NCI-H82 treated with DMSO at 0.1 percent for 48 hours (cell line): ENCODE measurements at regions not wholly inside any gene's neighbourhood (a gene's known extent, or its start where the extent isn't known, plus 50 kb on each side); places are given as distances from the start of the nearest gene placed in this dataset.

Experiments
- DNase-seq: peaks from one replicate; lab custom pipeline; 2025; ENCODE audit not compliant: unreplicated experiment; lab: John Stamatoyannopoulos, UW

DNA sequence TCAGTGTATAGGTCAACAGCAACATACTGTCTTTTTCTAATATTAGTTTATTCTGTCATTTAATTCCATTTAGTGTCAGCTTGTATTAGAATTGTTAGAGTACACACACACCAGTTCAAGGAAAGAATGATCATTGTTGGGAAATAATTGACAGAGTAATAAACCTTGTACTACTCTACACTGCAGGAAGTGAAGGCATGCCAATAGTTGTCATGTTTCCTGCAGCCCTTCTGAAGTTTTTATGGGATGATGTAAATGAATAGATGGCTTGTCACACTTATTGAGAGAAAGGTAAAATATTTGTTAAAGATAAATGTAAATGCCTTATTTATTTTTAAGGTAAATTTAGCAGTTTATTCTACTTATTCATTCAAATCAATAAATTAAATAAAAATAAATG lies 306.9 kb upstream of the KLHL1 start:
- no peak for DNase-seq

DNA sequence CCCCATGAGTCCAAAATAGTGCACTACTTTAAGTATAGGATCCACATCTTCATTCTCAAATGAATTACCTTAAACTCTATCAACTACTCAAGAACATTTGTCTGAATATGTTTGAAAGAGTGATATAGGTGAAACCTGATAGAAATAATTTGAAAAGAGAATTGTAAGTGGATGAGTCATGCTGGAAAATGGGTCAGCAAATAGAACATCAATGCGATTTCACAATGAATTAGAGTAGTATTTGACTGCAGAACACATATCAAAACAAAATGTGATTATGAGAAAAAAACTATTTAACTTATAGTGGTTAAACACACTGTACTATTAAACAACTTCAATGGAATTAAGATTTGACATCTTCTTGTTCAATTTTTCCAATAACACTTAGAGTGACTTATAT lies 300.6 kb upstream of the KLHL1 start:
- DNase-seq: no peak

DNA sequence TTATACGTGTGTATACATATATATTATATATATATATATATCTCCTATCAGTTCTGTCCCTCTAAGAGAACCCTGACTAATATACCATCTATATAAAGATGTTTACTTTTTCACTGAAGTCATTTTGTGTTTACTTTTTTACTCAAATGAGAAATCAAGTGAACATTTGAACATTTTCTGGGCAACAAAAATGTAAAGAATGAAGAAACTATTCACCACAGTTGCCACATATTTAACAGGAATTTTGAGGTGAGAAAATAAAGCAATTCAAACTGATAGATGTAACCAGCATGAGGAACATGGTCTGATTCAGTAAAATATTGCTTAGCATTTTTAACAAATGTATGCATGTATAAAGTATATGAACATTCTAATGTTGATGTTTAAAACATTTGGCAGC lies 299.2 kb upstream of the KLHL1 start:
- no peak for DNase-seq

DNA sequence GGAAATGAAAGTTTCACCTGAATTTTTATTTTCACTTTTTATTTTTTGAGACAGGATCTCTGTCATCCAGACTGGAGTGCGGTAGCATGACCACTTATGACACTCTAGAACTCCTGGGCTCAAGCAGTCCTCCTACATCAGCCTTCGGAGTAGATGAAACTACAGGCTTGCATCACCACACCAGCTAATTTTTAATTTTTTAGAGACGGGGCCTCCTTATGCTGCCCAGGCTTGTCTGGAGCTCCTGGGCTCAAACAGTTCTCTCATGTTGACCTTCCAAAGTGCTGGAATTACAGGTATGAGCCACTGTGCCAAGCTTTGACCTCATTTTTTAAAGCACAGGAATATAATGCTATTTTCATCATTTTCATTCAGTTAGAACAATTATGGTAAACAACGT lies 297.0 kb upstream of the KLHL1 start:
- DNase-seq: no peak

DNA sequence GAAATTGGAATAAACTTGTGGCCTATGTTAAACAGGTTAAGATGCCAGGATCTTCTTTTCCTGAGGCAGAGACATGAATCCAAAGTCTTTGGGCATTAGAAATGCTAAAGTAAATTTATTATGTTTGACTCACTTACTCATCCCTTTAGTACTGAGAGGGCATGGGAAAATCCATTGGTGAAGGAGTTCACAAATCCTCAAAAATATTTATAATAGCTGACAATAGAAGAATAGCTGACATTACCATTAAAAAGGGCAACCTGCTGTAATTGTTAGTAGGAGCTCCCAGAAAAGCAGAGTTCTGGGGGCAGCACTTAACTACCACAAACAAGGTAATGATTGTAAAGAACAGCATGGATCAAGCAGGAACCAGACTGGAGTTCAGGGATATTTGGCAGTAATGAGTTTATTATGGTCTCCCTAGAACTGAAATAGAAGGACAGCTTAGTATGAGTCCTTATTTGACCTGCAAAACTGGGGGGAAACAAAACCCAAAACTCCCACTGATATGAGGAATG lies 285.8 kb upstream of the KLHL1 start:
- no peak for DNase-seq

DNA sequence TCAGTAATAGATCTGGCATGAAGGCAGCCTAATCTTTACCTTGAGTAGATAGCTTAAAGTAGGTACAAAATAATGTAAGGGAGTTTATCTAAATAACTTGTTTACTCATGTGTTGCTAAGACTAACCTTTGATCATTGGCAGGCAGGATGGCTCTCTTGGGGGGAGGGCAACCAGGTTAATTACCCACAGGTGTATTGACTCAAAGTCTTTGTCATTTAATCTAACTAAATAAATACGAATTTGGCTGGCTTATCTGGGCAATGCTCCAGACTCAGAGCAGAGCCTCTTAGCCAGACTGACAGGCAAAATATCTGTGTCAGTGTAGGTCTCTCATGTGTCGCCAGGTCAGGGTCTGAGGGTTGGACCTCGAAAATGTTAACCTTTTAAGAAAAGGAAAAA lies 283.4 kb upstream of the KLHL1 start:
- peak; percentile 50 for DNase-seq

DNA sequence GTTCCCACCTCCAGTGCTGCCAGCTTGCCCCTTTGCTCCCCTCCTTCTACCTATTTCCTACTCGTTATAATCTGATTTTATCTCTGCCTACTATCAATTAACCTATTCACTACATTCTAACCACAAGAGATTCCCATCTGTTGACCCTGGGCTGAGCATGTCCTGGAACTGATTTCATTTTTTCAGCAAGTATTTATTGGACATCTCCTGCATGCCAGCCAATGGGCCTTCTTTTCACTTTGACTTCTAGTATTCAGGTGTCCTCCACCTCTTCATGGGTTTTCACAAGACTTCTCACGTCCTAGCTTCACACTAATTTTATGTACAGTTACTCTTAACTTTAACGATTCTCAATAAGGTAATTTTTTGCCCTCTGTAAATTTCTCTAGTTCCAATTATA lies 282.7 kb upstream of the KLHL1 start:
- peak; percentile 36 for DNase-seq

DNA sequence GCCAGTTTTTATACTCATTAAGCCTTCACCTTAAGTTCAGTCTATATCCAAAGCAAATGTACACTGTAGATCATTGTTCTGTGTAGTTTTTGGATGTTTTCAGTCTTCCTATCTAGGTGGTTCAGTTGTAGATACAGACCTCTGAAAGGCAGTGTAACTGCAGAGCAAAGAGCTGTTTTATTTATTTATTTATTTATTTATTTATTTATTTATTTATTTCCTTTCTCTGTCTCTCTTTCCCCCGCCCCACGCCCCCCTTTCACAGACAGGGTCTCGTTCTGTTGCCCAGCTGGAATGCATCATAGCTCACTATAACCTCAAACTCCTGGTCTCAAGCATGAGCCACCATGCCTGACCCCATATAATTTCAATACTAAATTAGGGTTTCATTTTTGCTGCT lies 281.8 kb upstream of the KLHL1 start:
- DNase-seq: no peak

DNA sequence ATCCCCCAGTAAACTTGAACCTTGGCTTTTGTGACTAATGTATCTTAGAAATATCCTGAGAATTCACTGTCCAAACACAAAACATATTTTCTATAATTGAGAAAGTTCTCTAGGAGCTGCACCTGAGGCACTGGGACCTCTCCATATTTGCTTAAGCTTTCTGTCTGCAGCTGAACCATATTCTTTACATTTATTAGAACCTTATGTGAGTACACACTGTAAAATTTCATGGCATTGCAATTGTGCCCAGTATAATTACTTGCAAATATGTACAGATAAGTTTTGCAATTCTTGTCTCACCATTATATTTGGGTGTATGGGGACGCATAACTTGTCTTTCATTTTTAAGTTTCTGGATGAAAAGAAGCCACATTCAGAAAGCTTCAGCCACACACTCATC lies 280.7 kb upstream of the KLHL1 start:
- no peak for DNase-seq

DNA sequence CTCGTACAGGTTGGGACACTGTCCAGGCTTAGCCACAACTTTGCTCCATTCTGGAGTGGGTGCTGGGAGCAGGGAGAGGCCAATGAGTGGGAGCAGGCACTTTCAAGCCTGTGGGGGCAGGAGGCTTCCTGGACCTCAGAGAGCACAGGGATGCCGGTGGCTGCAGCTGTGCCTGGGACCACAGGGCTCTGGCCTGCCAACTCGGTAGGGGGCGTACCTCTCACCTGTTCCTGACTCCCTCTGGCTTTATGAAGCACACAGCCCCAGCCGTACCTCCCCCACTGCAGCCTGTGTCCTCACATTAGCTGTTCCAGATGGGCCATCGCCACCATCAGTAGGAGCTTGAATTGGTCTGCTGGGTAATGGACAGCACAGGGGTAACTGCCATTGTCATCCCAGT lies 278.7 kb upstream of the KLHL1 start:
- DNase-seq: no peak

DNA sequence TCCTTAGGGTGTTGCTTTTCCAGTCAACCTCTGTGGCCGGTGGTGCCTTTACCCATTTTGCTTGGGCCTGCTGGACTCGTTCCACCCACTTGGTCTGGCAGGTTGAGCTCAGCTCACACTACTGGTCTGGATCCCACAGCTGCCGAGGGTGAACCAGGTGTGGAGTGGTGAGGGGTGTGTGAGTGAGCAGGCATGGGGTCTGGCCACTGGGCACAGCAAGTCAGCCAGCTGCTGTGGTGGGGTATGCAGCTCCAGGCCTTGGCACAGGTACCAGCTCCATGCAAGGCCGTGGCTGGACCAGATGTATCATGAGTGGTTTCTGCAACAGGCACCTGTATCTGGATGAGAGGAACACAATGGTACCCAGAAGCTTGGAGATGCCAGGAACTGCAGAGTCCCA lies 277.6 kb upstream of the KLHL1 start:
- no peak for DNase-seq

DNA sequence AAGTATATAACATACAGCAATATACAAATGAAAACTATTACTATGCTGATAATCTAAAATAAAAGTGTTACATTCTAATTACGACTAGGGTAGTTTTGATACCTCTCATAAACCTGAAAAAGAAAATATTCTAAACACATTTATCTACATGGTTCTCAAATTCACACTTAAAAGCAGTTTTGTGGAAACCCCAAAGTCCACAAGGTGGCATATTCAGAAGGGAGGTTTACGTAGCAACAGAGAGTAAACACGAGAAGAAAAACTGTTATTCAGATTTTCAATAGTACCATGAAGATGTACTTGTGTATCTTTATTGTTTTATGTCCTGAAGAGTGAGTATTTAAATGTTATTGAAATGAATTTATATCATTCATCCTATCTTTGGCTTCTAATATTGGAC lies 275.9 kb upstream of the KLHL1 start:
- no peak for DNase-seq

DNA sequence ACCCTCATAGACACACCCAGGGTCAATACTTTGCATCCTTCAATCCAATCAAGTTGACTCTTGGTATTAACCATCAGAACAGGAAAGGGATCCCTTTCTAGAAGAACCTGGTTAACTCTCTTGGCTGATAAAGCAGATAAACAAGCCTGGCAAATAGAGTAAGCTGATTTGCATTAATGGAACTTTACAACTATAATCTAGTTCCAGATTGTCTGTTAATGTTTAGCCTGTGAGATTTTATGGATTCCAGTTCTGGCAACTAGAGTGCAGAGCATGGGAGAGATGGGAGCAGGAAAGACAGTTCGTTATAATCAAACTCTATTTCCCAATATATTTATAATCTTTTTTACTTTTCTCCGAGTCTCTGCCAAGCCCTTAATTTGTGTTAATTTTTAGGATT lies 272.6 kb upstream of the KLHL1 start:
- DNase-seq: peak; percentile 29

DNA sequence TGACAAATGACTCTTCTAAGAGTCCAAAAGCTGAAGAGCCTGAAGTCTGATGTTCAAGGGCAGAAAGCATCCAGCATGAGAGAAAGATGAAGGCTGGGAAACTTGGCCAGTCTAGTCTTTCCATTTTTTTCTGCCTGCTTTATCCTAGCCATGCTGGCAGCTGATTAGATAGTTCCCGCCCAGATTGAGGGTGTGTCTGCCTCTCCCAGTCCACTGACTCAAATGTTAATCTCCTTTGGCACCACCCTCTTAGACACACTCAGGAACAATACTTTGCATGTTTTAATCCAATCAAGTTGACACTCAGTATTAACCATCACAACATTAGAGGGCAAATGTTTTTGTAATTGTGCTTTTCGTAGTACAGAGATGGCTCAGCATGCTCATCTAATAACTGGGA lies 267.5 kb upstream of the KLHL1 start:
- DNase-seq: peak; percentile 71

DNA sequence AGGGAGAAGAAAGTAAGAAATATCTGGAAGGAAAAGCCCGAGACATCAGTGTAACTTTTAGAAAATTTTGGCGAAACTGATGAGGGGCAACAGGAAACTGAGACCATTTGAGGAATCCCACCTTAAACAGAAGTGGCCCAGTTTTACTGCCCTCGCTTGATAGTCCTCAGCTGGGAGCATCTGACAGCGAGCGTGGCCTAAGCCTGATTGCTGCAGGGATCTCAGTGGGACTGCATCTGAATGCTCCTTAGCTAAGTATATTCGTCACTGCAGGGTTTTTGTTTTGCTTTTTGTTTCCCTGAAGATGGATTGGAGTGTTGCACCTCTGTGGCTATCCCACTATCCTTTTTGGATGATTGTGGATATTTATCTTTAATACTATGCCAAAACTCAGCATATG lies 262.7 kb upstream of the KLHL1 start:
- no peak for DNase-seq

DNA sequence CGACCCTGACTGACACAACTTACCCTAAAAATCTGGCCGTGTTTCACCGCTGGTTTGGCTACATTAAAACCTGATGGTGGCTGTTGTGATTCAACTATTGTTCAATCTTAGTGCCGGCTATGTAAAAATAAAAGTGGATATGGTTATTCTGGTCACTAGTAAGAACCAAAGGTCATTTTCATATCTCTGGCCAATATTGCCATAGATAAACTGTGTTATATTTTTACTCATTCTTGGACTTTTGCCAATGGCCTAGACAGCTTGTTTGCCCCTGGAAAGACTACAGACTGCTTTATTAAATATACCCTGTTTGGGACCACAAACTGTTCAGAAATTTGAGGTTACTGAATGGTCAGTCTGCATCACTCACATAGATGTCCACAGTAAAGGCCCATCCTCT lies 258.5 kb upstream of the KLHL1 start:
- no peak for DNase-seq

DNA sequence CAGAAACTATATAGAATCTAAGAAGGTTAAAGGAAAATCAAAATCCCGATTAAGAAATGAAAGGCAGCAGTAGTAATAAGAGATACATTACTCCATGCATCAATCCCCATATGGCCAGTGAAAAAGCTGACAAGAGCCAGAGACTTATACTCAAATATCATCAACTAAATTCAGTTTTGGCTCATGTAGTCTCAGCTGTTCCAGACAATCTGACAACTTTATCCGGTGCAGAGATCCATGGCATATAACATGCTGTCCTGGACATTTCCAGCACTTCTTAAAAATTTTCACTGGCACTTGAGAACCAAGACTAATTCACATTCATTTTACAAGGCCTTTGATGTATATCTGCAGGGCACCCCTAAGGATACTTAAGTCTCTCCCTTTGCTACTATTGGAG lies 255.7 kb upstream of the KLHL1 start:
- DNase-seq: no peak

DNA sequence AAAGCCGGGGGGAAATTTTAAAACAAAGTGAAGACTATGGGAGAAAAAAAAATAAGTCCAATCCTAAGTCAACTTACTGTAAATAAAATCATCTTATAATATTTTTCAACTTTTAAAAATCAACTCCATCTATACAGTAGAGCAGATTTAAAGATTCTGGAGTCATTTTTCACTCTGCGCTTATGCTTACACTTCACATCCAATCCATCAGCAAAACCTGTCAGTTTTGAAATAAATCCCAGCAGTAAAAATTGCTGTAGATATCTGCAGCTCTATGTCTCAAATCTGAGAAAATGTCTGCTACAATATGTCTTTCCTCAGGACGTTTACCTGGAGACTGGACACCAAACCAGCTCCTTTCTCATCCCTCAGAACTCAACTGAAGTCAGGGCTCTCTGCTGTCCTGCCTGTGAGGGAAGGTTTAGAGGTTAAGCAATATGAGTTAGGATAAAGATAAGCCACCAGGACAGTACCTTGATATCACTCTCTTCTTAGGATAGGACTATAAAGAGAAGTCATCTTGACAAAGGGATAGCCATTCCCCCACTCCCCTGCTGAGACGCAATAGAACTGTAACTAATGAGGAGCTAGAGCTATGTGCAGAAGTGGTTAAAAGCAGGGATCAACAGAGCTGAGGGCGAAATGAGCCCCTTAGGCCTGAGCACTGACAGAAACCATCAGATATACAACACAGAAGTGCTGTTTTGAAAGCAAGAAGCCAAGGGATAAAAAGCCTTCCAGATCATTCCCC lies 254.7 kb upstream of the KLHL1 start:
- no peak for DNase-seq

DNA sequence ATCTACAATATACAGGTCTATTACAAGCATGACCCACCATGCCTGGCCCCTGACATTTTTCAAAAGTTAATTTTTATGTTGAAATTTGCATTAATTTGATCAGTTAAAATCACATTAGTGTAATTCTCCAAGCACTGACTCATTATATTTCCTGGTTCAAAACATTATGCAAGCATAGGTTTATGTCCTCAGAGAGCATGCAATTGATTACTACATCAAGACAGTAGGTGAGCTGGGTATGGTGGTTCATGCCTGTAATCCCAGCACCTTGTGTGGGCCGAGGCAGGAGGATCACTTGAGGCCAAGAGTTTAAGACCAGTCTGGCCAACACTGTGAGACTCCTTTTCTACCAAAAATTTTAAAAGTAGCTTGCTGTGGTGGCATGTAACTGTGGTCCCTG lies 248.8 kb upstream of the KLHL1 start:
- no peak for DNase-seq

DNA sequence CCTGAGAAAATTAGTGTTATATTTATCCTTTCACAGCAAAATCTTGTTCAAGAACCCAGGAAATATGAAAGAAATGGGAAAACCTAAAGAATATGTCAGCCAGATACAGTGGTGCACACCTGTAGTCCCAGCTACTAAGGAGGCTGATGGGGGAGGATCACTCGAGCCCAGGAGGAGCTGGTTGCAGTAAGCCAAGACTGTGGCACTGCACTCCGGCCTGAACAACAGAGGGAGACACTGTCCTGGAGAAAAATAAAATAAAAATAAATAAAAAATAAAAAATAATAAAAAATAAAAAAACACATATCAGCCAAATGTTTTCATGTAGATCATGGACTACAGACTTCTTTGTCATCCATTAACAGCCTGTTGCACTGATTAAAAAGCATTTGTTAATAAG lies 244.8 kb upstream of the KLHL1 start:
- DNase-seq: no peak

DNA sequence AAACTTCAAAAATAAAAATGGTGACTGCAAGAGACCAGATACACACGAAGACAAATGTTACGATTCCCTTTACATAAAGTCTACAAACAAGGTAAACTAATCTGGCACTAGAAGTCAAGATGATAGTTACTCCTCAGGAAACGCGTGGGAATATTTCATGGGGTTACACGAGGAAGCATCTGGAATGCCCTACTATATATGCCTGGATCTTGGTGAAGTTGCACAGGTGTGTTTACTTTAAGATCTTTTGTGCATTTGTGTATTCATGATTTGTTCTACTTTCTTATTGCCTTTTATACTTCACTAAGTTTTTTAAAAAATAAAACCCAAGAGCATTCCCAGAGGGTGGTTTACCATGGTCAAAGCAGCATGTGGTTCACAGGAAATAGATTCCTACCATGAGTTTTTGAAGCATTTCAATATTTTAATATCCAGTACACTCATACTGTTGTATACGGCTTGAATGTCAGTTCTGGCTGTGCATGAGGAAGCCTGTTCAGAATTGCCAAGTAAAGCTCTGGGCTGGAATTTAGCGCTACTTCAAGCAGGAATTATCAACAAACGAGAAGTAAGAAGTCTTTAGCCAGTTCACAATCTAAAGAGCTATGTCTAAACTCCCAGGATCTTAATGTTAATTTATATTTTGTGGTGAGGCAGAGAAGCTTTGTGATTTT lies 239.8 kb upstream of the KLHL1 start:
- DNase-seq: no peak

DNA sequence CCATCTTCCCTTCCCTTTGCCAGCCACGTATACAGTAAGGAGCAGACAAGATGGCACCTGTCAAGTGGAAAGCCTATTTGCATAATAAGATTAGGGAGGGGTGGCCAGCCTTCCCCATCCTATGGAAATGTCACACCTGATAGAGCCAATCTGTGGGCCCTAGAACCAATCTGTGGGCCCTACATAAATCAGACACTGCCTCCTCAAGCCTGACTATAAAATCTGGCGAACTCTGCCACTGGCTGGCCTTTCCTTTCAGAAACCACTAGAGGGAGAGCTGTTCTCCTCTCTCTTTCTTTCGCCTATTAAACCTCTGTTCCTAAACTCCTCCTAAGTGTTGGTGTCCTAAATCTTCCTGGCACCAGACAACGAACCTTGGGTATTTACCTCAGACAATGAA lies 231.5 kb upstream of the KLHL1 start:
- DNase-seq: peak; percentile 44

DNA sequence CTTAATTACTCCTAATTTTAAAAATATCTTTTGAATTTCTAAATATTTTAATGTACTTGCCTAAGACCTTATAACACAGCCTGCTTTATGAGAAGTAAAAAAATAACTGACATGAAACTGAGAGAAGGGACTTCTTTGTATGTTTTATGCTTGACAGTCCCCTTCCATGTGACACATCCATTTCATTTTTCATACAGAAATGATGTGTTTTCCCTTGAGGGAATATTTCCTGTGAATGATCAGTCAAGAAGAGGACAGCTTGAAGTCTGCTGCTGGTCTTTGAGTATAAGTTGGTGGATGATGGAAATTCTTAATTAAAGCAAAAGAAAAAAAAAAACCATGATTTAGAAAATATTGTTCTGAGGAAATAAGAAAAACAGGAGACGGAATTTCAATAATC lies 230.4 kb upstream of the KLHL1 start:
- DNase-seq: no peak
